ENCODE measurements at regions not wholly inside any gene's neighbourhood (a gene's known extent, or its start where the extent isn't known, plus 50 kb on each side); places are given as distances from the start of the nearest gene placed in this dataset.
A peak's percentile ranks its signal among the peaks of the same experiment; 100 is the strongest.
"Not testable (repeated sequence)": the region's sequence is repeated elsewhere in the genome, so short reads cannot be mapped to it uniquely, and the experiment has no call there.

DNA sequence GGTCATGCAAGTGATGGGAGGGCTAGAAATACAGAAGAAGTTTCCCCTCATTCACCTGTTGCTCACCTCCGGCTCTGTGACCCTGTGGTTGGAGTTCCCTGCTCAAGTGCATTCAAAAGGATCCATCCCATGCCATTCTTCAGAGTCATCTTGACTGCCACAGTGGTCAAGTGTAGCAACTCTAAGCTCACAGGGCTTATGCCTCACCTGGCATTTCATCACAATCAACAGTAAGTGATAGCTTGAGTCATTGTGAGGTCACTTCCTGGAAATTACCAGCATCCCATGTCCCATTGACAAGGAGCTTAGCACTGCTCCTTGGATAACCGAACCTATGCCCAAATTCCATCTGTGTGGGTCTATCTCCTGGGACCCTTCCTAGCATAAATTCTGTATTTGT lies 55.6 kb downstream of the OR4C45 start:
- Mint-ChIP-seq H3K4me1 (no peaks in the 10 kb centered on the region), H3K27me3 (no peaks in the 10 kb centered on the region), H3K4me3 (no peak overlapping the region), H3K36me3 (peaks cover 0 to 6% of the 10 kb centered on the region in 2 donors), H3K27ac (no peak overlapping the region), H3K9me3 (peaks cover 4 to 21% (median 10%) of the 10 kb centered on the region in 7 donors)
- ATAC-seq (ENCODE audit: low read depth in 2 of 2) (no peak), DNase-seq (no peak)

DNA sequence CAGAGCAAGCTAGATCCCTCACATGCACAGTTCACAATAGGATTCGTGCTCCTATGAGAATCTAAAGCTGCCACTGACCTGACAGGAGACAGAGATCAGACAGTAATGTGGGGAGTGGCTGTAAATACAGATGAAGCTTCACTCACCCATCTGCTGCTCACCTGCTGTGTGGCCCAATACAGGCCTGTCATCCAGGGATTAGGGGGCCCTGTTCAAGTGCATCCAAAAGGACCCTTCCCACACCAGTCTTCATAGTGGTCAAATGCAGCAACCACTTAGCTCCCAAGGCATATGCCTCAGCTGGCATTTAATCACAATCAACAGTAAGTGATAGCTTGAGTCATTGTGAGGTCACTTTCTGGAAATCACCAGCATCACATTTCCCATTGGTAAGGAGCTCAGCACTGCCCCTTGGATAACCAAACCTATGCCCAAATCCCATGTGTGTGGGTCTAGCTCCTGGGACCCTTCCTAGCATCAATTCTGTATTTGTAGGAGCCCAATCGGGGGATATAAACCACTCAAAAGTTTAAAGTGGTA lies 65.6 kb downstream of the OR4C45 start:
- no peaks in the 10 kb centered on the region for H3K4me1 Mint-ChIP-seq
- H3K4me3 Mint-ChIP-seq: no peak overlapping the region
- DNase-seq (no peak), ATAC-seq (ENCODE audit: low read depth in 2 of 2) (no peak)
- no peaks in the 10 kb centered on the region for H3K36me3 Mint-ChIP-seq
- no peaks in the 10 kb centered on the region for H3K27me3 Mint-ChIP-seq
- H3K27ac Mint-ChIP-seq: no peak overlapping the region
- peaks cover 4 to 12% (median 7%) of the 10 kb centered on the region in 7 donors for H3K9me3 Mint-ChIP-seq

GRCh38 chr11:50102916-50103315 lies 70.2 kb downstream of the OR4C45 start:
- DNase-seq: no peak
- Mint-ChIP-seq H3K9me3 (peaks cover 0 to 10% (median 5%) of the 10 kb centered on the region in 7 donors), H3K27ac (no peak overlapping the region), H3K4me3 (no peak overlapping the region), H3K4me1 (no peaks in the 10 kb centered on the region), H3K36me3 (no peaks in the 10 kb centered on the region), H3K27me3 (no peaks in the 10 kb centered on the region)
- ATAC-seq (ENCODE audit: low read depth in 2 of 2): no peak

DNA sequence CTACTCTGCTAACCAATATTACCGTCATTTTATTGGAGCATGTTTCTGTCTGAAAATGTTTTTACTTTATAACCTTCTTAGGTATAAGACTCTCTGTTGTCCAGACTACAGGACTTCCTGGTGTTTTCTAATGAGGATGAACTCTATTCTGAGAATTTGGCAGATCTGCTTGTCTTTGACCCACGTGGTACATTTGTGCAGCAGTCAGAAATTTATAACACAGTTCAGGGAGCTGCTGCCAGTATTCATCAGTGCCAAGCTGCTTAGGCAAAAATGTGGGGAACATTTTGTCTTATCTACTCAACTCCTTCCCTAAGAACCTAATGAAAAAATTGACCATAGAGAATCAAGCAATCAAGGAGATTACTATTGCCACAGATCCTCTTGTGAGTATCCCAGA lies 108.0 kb downstream of the OR4C45 start:
- not testable (repeated sequence) for H3K27me3 Mint-ChIP-seq; ATAC-seq (ENCODE audit: low read depth in 2 of 2); H3K27ac Mint-ChIP-seq; H3K4me1 Mint-ChIP-seq; H3K36me3 Mint-ChIP-seq; H3K4me3 Mint-ChIP-seq; DNase-seq
- peaks cover 0 to 25% (median 12%) of the 10 kb centered on the region in 7 donors for H3K9me3 Mint-ChIP-seq

DNA sequence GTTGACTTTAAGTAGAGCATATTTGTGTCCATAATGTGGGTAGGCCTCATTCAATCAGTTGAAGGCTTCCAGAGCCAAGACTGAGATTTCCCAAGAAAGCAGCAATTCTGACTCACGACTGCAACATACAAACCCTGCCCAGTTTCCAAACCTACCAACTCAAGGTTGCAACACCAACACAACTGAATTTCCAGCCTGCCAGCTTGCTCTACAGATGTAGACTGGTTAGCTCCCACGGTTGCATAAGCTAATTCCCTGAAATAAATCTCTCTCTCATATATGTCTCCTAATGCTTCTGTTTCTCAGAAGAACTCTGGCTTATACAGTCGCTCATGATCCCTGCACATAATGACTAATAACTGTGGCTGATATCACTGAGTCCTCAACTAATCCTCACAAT lies 113.6 kb downstream of the OR4C45 start:
- not testable (repeated sequence) for H3K27ac Mint-ChIP-seq; H3K4me1 Mint-ChIP-seq; H3K4me3 Mint-ChIP-seq; H3K36me3 Mint-ChIP-seq; H3K27me3 Mint-ChIP-seq; ATAC-seq (ENCODE audit: low read depth in 2 of 2); DNase-seq
- peaks cover 3 to 29% (median 17%) of the 10 kb centered on the region in 7 donors for H3K9me3 Mint-ChIP-seq

DNA sequence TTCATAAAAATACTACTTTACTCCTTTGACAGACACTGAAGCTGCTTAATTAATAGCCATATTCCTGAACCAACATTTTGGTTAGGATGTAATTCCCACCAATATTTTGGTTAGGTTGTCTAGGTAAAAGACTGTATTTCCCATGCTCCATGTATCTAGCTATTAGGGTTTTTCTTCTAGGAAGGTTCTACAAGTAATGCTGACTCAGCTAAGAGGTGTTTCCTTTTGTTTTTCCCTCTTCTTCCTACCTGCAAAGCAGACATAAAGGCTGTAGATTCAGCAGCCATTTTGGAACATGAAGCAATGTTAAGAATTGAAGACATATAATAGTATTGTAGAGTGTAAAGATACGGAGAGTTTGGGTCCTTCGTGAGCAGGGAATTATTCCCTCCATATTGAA lies 115.3 kb downstream of the OR4C45 start:
- not testable (repeated sequence) for H3K36me3 Mint-ChIP-seq; H3K27me3 Mint-ChIP-seq; H3K4me3 Mint-ChIP-seq; DNase-seq; ATAC-seq (ENCODE audit: low read depth in 2 of 2); H3K4me1 Mint-ChIP-seq; H3K27ac Mint-ChIP-seq
- peaks cover 7 to 45% (median 17%) of the 10 kb centered on the region in 7 donors for H3K9me3 Mint-ChIP-seq

- no peak overlapping the region for H3K27ac Mint-ChIP-seq
- H3K4me3 Mint-ChIP-seq: no peak overlapping the region
- H3K36me3 Mint-ChIP-seq: no peaks in the 10 kb centered on the region
- DNase-seq: no peak
- ATAC-seq (ENCODE audit: low read depth in 2 of 2): no peak
- peaks cover 16 to 60% (median 19%) of the 10 kb centered on the region in 7 donors for H3K9me3 Mint-ChIP-seq
- no peaks in the 10 kb centered on the region for H3K27me3 Mint-ChIP-seq
- no peaks in the 10 kb centered on the region for H3K4me1 Mint-ChIP-seq
Observed at GRCh38 chr11:50155508-50155907, 122.8 kb downstream of the OR4C45 start.

GRCh38 chr11:50164050-50164449 lies 131.4 kb downstream of the OR4C45 start:
- H3K27ac Mint-ChIP-seq: no peak overlapping the region
- H3K36me3 Mint-ChIP-seq: no peaks in the 10 kb centered on the region
- ATAC-seq (ENCODE audit: low read depth in 2 of 2) (no peak), DNase-seq (no peak)
- H3K4me3 Mint-ChIP-seq: no peak overlapping the region
- H3K9me3 Mint-ChIP-seq: peaks cover 5 to 47% (median 15%) of the 10 kb centered on the region in 7 donors
- no peaks in the 10 kb centered on the region for H3K4me1 Mint-ChIP-seq
- no peaks in the 10 kb centered on the region for H3K27me3 Mint-ChIP-seq

DNA sequence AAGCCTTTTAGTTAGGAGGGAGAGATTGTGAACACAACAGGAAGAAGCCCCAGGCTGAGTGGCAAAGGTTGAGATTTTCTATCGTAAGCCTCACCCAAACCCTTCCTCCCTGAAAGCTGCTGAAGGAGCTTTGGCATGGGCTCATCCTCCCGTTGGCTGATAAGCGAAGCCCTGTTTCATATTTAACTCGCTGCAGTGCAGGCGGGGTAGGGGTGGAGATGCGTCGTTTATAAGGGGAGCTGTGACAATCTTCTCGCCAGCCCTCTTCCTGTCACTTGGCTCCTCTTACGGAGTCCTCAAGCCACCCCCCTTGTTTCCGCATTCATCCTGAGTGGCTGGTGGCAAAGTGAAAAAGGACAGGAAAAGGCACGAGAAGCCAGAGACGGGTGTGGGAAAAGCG lies 137.0 kb downstream of the OR4C45 start:
- Mint-ChIP-seq H3K4me1 (no peaks in the 10 kb centered on the region), H3K4me3 (no peak overlapping the region), H3K27me3 (no peaks in the 10 kb centered on the region), H3K9me3 (peaks cover 3 to 29% (median 8%) of the 10 kb centered on the region in 7 donors), H3K27ac (no peak overlapping the region), H3K36me3 (no peaks in the 10 kb centered on the region)
- no peak for ATAC-seq (ENCODE audit: low read depth in 2 of 2)
- no peak for DNase-seq

DNA sequence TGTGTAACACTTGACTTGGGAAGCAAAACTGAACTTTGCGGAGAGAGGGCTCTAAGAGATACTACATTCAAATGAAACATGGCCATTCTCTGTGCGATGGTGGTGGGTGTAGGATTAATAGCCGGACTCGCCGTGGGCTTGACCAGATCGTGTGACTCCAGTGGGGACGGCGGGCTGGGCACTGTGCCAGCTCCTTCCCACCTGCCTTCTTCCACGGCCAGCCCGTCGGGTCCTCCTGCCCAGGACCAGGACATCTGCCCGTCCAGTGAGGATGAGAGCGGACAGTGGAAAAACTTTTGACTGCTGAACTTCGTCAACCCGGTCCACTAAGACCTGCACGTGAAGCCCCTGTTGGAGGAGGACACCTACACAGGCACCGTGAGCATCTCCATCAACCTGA lies 137.4 kb downstream of the OR4C45 start:
- no peak overlapping the region for H3K4me3 Mint-ChIP-seq
- no peak overlapping the region for H3K27ac Mint-ChIP-seq
- H3K9me3 Mint-ChIP-seq: peaks cover 3 to 29% (median 8%) of the 10 kb centered on the region in 7 donors
- DNase-seq: no peak
- H3K27me3 Mint-ChIP-seq: no peaks in the 10 kb centered on the region
- ATAC-seq (ENCODE audit: low read depth in 2 of 2): no peak
- no peaks in the 10 kb centered on the region for H3K36me3 Mint-ChIP-seq
- H3K4me1 Mint-ChIP-seq: no peaks in the 10 kb centered on the region

DNA sequence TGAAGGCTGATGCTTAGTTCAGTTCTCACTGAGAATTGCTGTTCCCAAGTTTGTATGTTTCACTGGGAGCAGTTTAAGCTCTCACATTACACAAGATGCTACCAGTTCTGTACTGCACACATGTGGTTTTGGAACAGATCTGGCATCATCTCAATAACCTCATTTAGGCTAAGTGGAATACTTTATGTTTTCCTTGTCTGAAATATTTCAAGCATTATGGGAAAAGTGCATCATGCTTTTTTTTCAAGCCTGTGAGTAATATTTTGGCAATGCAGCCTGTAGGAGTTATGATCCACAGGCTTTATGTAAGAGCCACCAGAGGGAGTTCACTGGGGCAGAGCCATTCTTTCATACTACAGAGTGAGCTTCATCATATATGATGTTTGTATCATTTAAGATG lies 141.5 kb downstream of the OR4C45 start:
- no peaks in the 10 kb centered on the region for H3K36me3 Mint-ChIP-seq
- no peak overlapping the region for H3K27ac Mint-ChIP-seq
- peaks cover 8 to 15% (median 11%) of the 10 kb centered on the region in 7 donors for H3K9me3 Mint-ChIP-seq
- DNase-seq (no peak), ATAC-seq (ENCODE audit: low read depth in 2 of 2) (no peak)
- no peak overlapping the region for H3K4me3 Mint-ChIP-seq
- H3K27me3 Mint-ChIP-seq: no peaks in the 10 kb centered on the region
- no peaks in the 10 kb centered on the region for H3K4me1 Mint-ChIP-seq

DNA sequence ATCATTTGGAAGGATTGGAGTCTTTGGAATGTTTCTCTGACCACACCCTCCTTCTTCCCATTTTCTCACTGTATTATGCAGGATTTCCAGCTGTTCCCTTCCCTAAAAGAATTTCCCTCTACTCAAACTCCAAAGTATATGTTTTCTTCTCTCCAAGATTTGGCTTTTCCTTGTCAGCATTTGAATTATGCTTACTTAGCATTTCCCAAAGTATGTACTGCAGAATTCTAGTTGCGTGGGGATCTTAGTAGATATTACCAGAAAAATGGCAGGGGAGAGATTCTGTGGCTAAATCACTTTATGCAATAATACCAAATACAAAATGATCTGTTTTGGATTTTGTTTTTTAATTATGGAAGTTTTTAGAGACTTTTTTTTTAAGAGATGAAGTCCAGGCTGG lies 142.3 kb downstream of the OR4C45 start:
- Mint-ChIP-seq H3K4me3 (no peak overlapping the region), H3K36me3 (no peaks in the 10 kb centered on the region), H3K9me3 (peaks cover 5 to 11% (median 9%) of the 10 kb centered on the region in 7 donors), H3K27ac (no peak overlapping the region), H3K27me3 (no peaks in the 10 kb centered on the region), H3K4me1 (no peaks in the 10 kb centered on the region)
- DNase-seq (no peak), ATAC-seq (ENCODE audit: low read depth in 2 of 2) (no peak)

- H3K4me1 Mint-ChIP-seq: no peaks in the 10 kb centered on the region
- peak overlapping the region in 1 of 6 donors; percentile 77 for H3K27ac Mint-ChIP-seq
- peaks cover 0 to 12% (median 8%) of the 10 kb centered on the region in 7 donors for H3K9me3 Mint-ChIP-seq
- H3K27me3 Mint-ChIP-seq: no peaks in the 10 kb centered on the region
- no peak overlapping the region for H3K4me3 Mint-ChIP-seq
- no peaks in the 10 kb centered on the region for H3K36me3 Mint-ChIP-seq
- DNase-seq: no peak
- ATAC-seq (ENCODE audit: low read depth in 2 of 2): no peak
Observed at GRCh38 chr11:50178737-50179136, 146.1 kb downstream of the OR4C45 start.

GRCh38 chr11:50181334-50181733 lies 148.7 kb downstream of the OR4C45 start:
- no peak overlapping the region for H3K4me3 Mint-ChIP-seq
- DNase-seq: no peak
- no peak for ATAC-seq (ENCODE audit: low read depth in 2 of 2)
- H3K27me3 Mint-ChIP-seq: no peaks in the 10 kb centered on the region
- H3K36me3 Mint-ChIP-seq: no peaks in the 10 kb centered on the region
- H3K27ac Mint-ChIP-seq: peak overlapping the region in 1 of 6 donors; percentile 21
- no peaks in the 10 kb centered on the region for H3K4me1 Mint-ChIP-seq
- H3K9me3 Mint-ChIP-seq: peaks cover 6 to 19% (median 12%) of the 10 kb centered on the region in 7 donors

GRCh38 chr11:50182486-50182885 lies 149.8 kb downstream of the OR4C45 start:
- no peak for ATAC-seq (ENCODE audit: low read depth in 2 of 2)
- Mint-ChIP-seq H3K27me3 (no peaks in the 10 kb centered on the region), H3K27ac (no peak overlapping the region), H3K4me3 (no peak overlapping the region), H3K9me3 (peaks cover 6 to 19% (median 12%) of the 10 kb centered on the region in 7 donors), H3K36me3 (no peaks in the 10 kb centered on the region), H3K4me1 (no peaks in the 10 kb centered on the region)
- no peak for DNase-seq

All from naive B cell (primary cell).